Heart right ventricle (tissue), 16 donors: ENCODE measurements at regions not wholly inside any gene's neighbourhood (a gene's known extent, or its start where the extent isn't known, plus 50 kb on each side); places are given as distances from the start of the nearest gene placed in this dataset.
"Not testable (repeated sequence)": the region's sequence is repeated elsewhere in the genome, so short reads cannot be mapped to it uniquely, and the experiment has no call there.

ENCODE experiments used
- ATAC-seq, 8 donors: fragments of 200-7000 bp; cut with Tn5 transposase; one replicate each; pipeline ENCODE4 v1.9.1; 2020; ENCODE audit warnings: mild to moderate bottlenecking in 8 of 8, moderate library complexity in 8 of 8, moderate number of reproducible peaks in 1 of 8
- DNase-seq, 2 donors: peaks; one replicate each; pipeline ENCODE4 v3.0.0-alpha.2; 2020
- H3K27ac ChIP-seq, 10 donors: fragments of 200-600 bp; sonication (generic) in 2 of 10; one replicate each; pipeline versions ENCODE4 v1.5.0 to v1.8.0; 2020 to 2022; ENCODE audit warnings: mild to moderate bottlenecking in 3 of 10
- H3K27me3 ChIP-seq, 7 donors: fragments of 200-600 bp; one replicate each; pipeline ENCODE4 v1.8.0; 2021 to 2022; ENCODE audit warnings: mild to moderate bottlenecking in 2 of 7
- H3K36me3 ChIP-seq, 9 donors: fragments of 200-600 bp; sonication (generic) in 1 of 9; one replicate each; pipeline versions ENCODE4 v1.5.0 to v1.8.0; 2020 to 2022; ENCODE audit warnings: mild to moderate bottlenecking in 2 of 9
- H3K4me1 ChIP-seq, 9 donors: fragments of 200-600 bp; sonication (generic) in 1 of 9; one replicate each; pipeline versions ENCODE4 v1.5.0 to v1.8.0; 2020 to 2022; ENCODE audit warnings: mild to moderate bottlenecking in 4 of 9
- H3K4me3 ChIP-seq, 10 donors: fragments of 200-600 bp; sonication (generic) in 2 of 10; one replicate each; pipeline versions ENCODE4 v1.5.0 to v1.8.0; 2020 to 2022; ENCODE audit warnings: mild to moderate bottlenecking in 7 of 10, moderate library complexity in 2 of 10
- H3K9me3 ChIP-seq, 11 donors: fragments of 200-600 bp in 10 of 11; sonication (generic) in 2 of 11; one replicate each; pipeline versions ENCODE4 v1.5.0 to v1.8.0; 2013 to 2022; ENCODE audit warnings: mild to moderate bottlenecking in 2 of 11, control low read depth in 1 of 11, moderate library complexity in 1 of 11
- CTCF ChIP-seq, 9 donors: fragments of 200-600 bp; sonication (generic) in 2 of 9; IDR thresholded peaks; one replicate each; pipeline versions ENCODE4 v1.5.0 to v1.8.0; 2021 to 2022; ENCODE audit warnings: antibody characterized with exemption in 9 of 9, mild to moderate bottlenecking in 5 of 9, moderate library complexity in 1 of 9
- WGBS, 2 donors: extraction: QIAGEN DNeasy Blood & Tissue Kit; methylation state at CpG; one replicate each; pipeline ENCODE4 v1.1.7; 2013; ENCODE audit warnings: inconsistent platforms in 1 of 2; 5-methylcytosine and 5-hydroxymethylcytosine counted together
- intact Hi-C, 10 donors: fragments of 100-400 bp; cut with DNase I; formaldehyde crosslinking; loops; one replicate each; pipeline versions ENCODE4 v1.11.1 to v1.14.2; 2022
- donor health status: Arrhythmogenic right ventricular cardiomyopathy.
- donor health status: ischemic (EF 13 %, LVEDD 7.1; RV severe dilation, severe dysfunction).
- donor health status: healthy with polysubstance abuse.
- donor health status: DM: no; HTN: yes; CAD: no.
- donor health status: DM: no; HTN: no; CAD: no.
- donor health status: ischemic (EF 25% LVEDD 6.9; RV normal size, moderate dysfunction).
- donor health status: ischemic (EF 25% LVEDD 5.7; RV mildly dilated, moderate dysfunction).
- donor health status: healthy.
- donor health status: DM: yes; HTN: yes; CAD: no.
- donor health status: Ischemic cardiomyopathy.
- donor health status: ischemic (EF 35%, LVEDD 5.7; RV mildly dilated, moderate dysfunction).
- donor health status: nonischemic (EF 11% LVEDD 7.7; RV severe dilation, severe dysfunction).
- donor health status: DM: yes; HTN: yes; CAD: no.
- donor health status: PGD.
- donor health status: ischemic (EF 29% LVEDD 5.4; RV normal size, mild dysfunction).
- donor health status: nonischemic (EF 23%, LVEDD 6.1; RV moderate dilation, normal function).

- no peaks in the 10 kb centered on the region for H3K27me3 ChIP-seq
- DNase-seq = peak in 1 of 2 donors; percentile 24
- H3K4me3 ChIP-seq = no peak overlapping the region
- H3K9me3 ChIP-seq = no peaks in the 10 kb centered on the region
- WGBS, 2 donors = 4 to 7% methylated on average over 4 of the region's 4 CpGs
- no peak for TF ChIP-seq CTCF (IDR thresholded peaks at IDR 0.05)
- ATAC-seq = peak in 7 of 8 donors; percentile 75 to 98 (median 94)
- intact Hi-C loops = no loop called here
- peaks cover 0 to 8% (median 0%) of the 10 kb centered on the region in 9 donors for H3K4me1 ChIP-seq
- peak overlapping the region in 9 of 10 donors; percentile 16 to 48 (median 35) for H3K27ac ChIP-seq
- no peaks in the 10 kb centered on the region for H3K36me3 ChIP-seq
These were observed 56.4 kb upstream of the XIAP start for GRCh38 chrX:123803331-123803983.

- H3K4me3 ChIP-seq, intact Hi-C loops, DNase-seq, H3K9me3 ChIP-seq, H3K4me1 ChIP-seq, H3K36me3 ChIP-seq, ATAC-seq, H3K27me3 ChIP-seq: not testable (repeated sequence)
- H3K27ac ChIP-seq = peak overlapping the region in 8 of 10 donors; percentile 16 to 47 (median 31)
- 91 to 95% methylated on average over 4 of the region's 4 CpGs for WGBS, 2 donors
These were observed 55.9 kb upstream of the XIAP start for GRCh38 chrX:123803984-123804365.

GRCh38 chrX:123807835-123808416, 51.9 kb upstream of the XIAP start:
- no peaks in the 10 kb centered on the region for H3K27me3 ChIP-seq
- intact Hi-C loops = no loop called here
- no peak for TF ChIP-seq CTCF (IDR thresholded peaks at IDR 0.05)
- no peak overlapping the region for H3K4me3 ChIP-seq
- WGBS, 2 donors = 58 to 62% methylated on average over 3 of the region's 3 CpGs
- no peak overlapping the region for H3K27ac ChIP-seq
- H3K4me1 ChIP-seq = peaks cover 0 to 8% (median 0%) of the 10 kb centered on the region in 9 donors
- ATAC-seq (no peak), DNase-seq (no peak)
- no peaks in the 10 kb centered on the region for H3K9me3 ChIP-seq
- H3K36me3 ChIP-seq = no peaks in the 10 kb centered on the region

- no peak for ATAC-seq
- Histone ChIP-seq H3K36me3 (no peaks in the 10 kb centered on the region), H3K9me3 (no peaks in the 10 kb centered on the region), H3K27me3 (no peaks in the 10 kb centered on the region), H3K27ac (no peak overlapping the region), H3K4me1 (no peaks in the 10 kb centered on the region), H3K4me3 (no peak overlapping the region)
- no peak for DNase-seq
- WGBS, 2 donors = 94 to 96% methylated on average over 3 to 5 of the region's 5 CpGs
- no peak for TF ChIP-seq CTCF (IDR thresholded peaks at IDR 0.05)
- intact Hi-C loops = no loop called here
These were observed 49.9 kb upstream of the XIAP start for GRCh38 chrX:123809854-123810375.
